WI38 (cell line): ENCODE measurements at regions not wholly inside any gene's neighbourhood (a gene's known extent, or its start where the extent isn't known, plus 50 kb on each side); places are given as distances from the start of the nearest gene placed in this dataset.
"Not testable (repeated sequence)": the region's sequence is repeated elsewhere in the genome, so short reads cannot be mapped to it uniquely, and the experiment has no call there.

Experiments used
- H3K4me3 ChIP-seq: 2 replicates; pipeline ENCODE4 v1.5.1; 2011; ENCODE audit warnings: low read depth, mild to moderate bottlenecking, control low read depth, low read length
- TF ChIP-seq, protein P1 (sequence below): IDR thresholded peaks from 2 replicates; pipeline ENCODE4 v1.5.1; 2012; ENCODE audit warnings: low read depth, mild to moderate bottlenecking, control low read depth, low read length

DNA sequence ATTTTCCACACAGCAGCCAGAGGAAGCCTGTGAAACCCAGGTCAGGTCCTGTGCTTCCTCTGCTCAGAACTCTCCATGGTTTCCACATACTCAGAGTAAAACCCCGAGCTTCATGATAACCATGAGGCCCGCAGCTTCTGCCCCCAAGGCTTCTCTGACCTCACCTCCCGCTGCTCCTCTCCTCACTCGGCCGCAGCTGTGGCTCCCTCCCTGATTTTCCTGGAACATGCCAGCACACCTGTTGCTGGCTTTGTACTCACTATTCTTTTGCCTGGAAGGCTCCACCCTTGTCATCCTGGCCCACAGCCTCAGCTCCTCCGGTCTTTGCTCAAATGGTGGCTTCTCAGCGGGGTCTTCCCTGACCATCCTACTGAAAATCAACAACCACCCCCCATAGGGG, 341.7 kb downstream of the PREX1 start:
- TF ChIP-seq, protein P1, sequence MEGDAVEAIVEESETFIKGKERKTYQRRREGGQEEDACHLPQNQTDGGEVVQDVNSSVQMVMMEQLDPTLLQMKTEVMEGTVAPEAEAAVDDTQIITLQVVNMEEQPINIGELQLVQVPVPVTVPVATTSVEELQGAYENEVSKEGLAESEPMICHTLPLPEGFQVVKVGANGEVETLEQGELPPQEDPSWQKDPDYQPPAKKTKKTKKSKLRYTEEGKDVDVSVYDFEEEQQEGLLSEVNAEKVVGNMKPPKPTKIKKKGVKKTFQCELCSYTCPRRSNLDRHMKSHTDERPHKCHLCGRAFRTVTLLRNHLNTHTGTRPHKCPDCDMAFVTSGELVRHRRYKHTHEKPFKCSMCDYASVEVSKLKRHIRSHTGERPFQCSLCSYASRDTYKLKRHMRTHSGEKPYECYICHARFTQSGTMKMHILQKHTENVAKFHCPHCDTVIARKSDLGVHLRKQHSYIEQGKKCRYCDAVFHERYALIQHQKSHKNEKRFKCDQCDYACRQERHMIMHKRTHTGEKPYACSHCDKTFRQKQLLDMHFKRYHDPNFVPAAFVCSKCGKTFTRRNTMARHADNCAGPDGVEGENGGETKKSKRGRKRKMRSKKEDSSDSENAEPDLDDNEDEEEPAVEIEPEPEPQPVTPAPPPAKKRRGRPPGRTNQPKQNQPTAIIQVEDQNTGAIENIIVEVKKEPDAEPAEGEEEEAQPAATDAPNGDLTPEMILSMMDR, result no peak

DNA sequence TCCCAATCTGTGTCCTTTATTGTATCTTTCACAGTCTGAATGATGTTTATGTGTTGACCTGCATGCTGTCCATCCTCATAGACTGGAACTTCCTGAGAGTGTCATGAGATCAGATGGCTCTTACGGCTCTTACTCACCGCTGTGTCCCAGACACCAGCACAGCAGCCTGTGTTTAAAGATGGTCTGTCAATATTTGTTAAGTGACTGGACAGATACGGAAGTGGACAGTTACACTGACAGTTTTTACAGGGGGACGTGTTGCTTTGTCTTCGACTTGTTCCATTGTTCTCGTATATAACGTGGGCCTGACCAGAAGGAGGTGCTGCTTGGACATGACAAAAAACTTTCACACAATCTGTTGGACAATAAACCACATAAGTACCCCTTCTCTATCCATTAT, 342.6 kb downstream of the PREX1 start:
- not testable (repeated sequence) for H3K4me3 ChIP-seq

More for the DNA sequence above, 341.7 kb downstream of the PREX1 start:
- H3K4me3 ChIP-seq, result no peak overlapping the region

DNA sequence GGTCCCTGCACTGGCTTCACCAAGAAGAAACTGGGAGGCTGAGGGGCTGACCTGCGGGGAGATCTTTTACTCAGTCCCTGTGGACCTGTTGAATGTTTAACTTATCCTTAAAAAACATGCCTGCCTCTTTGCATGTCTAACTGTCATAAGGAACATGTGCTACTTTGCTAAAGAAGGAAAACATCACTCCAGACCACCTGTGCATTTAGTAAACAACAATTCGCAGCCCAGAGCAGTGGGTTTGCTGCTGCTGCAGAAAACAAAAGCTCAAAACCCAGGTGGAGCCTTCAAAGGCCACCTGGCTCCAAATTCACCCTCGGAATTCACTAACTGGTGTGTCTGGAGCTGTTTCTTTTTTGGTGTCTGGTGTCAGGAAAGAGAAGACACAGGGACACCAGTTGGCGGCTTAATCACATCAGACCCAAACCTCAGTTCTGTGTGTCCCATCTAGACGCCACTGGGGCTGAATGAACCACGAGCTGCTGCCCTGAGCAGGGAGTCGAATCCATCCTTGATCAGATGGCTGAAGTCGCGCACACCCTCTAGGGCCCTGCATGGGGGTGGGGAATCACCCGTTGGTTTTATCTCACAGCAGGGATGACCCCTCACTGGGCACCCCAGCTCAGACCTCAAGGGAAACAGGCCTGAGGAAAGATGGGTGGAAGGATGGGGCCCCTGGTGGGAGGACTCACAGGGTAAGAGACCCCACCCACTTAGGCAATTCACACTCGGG, 344.3 kb downstream of the PREX1 start:
- no peak overlapping the region for H3K4me3 ChIP-seq
- TF ChIP-seq, protein P1, result no peak

DNA sequence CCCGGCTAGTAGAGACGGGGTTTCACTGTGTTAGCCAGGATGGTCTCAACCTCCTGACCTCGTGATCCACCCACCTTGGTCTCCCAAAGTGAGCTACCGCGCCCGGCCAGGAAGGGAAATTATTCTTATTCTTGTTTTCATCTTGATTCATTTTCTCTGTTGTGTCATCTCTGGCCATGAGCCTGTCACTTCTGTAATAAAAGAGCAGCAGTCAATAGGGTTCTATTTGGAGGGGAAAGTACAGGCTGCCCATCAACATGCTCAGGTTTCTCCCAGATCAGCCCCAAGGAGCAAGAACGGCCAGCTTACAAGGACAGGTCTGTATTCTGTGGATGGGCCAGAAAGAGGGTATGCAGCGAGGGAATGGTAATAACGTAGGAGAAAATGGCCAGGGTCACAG, 345.0 kb downstream of the PREX1 start:
- H3K4me3 ChIP-seq, result no peak overlapping the region
- TF ChIP-seq, protein P1, result no peak

DNA sequence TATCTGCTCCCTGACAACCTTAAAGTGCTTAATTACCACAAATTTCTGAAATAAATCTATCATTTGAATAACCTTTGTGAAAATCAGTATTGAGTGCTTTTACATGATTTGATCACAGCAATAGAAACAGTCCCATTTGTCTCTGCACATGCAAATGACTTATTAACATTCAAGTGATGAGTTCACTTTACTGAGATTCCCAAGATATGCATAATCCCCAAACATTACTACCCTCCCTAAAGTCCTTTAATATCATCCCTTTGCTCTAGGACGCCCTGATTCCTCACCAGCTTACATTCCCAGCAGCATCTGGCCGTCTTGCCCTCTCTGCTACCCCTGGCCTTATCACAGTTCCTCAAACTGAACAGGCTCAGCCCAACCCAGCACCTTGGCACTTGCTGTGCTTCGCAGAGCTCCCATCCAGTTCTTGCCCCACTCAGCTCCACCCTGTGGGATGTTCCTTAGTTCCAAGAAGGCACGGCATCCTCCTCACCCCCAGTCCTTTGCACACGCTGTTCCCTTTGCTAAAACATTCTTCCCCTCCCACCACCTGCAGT, 347.5 kb downstream of the PREX1 start:
- TF ChIP-seq, protein P1, result no peak
- H3K4me3 ChIP-seq, result no peak overlapping the region

DNA sequence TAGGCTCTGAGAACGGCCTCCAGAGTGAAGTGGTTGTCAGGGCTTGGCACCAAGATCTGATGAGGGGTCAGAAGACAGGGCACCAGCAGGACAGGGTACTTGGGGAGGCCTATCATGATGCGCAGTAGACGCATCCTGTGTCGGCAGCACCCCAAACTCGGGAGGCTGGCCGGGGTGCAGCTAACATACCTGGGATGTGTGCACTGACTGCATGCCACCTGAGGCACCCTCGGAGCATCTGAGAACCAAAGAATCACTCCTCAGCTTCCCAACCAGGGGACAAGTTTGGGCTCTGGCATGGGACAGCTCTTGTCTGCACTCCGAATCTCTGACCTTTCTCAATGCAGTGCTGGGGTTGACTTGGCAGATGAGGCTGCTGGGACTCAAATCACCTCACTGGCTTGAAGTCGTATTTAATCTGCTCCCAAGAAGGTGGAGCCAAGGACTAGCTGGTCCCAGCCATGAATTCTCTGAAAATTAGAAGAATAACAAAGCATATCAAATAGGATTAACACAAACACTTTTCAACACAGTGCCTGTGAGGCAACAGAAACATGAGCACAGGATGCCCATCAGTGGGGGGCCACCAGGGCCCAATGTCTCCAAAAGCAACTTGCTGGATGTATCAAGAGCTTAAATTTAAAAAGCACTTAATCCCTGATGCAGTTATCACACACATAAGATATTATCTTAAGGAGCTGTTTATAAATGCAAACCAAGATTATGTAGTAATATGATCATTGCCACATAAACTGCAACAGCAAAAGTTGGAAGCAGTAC, 348.8 kb downstream of the PREX1 start:
- no peak overlapping the region for H3K4me3 ChIP-seq
- TF ChIP-seq, protein P1, result no peak

DNA sequence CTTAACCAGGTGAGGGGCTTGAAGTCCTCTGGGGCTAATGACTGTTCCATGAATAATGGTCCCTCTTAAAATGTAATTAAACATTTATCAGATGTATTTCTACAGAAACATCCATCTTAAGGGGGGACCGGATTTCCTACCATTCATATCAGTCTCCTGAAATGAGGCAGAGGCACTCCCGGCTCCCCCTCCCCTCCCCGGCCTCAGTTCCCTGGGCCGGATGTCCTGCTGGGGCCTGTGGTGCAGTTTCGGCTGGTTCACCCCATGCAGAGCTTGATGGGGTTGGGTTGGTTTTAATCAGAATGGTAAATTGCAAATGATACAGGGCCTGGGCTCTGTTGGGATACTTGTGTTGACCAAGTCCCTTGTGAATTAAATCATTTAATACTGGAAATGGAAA, 349.4 kb downstream of the PREX1 start:
- TF ChIP-seq, protein P1, result no peak
- no peak overlapping the region for H3K4me3 ChIP-seq
